CD4-positive, alpha-beta T cell treated with Interleukin-4 for 1 hour (primary cell): ENCODE measurements at regions not wholly inside any gene's neighbourhood (a gene's known extent, or its start where the extent isn't known, plus 50 kb on each side); places are given as distances from the start of the nearest gene placed in this dataset.
"Not testable (repeated sequence)": the region's sequence is repeated elsewhere in the genome, so short reads cannot be mapped to it uniquely, and the experiment has no call there.

Experiments used
- DNase-seq, 2 donors: peaks; one replicate each; pipeline ENCODE4 v3.0.0-alpha.2; 2020 to 2022

- DNase-seq: no peak
Measured at GRCh38 chr1:87972811-87973210, 644.1 kb downstream of the LMO4 start.

GRCh38 chr1:87973896-87974295 lies 645.2 kb downstream of the LMO4 start:
- DNase-seq: no peak

- DNase-seq: no peak
Measured at GRCh38 chr1:87976316-87976715, 647.6 kb downstream of the LMO4 start.

GRCh38 chr1:87977145-87977544 lies 648.5 kb downstream of the LMO4 start:
- DNase-seq: no peak

- no peak for DNase-seq
Measured at GRCh38 chr1:87979079-87979478, 650.4 kb downstream of the LMO4 start.

- DNase-seq: no peak
Measured at GRCh38 chr1:87980494-87980893, 651.8 kb downstream of the LMO4 start.

- no peak for DNase-seq
Measured at GRCh38 chr1:87981386-87981785, 652.7 kb downstream of the LMO4 start.

GRCh38 chr1:87981810-87982209 lies 653.1 kb downstream of the LMO4 start:
- DNase-seq: no peak

GRCh38 chr1:87983841-87984240 lies 655.2 kb downstream of the LMO4 start:
- no peak for DNase-seq

GRCh38 chr1:87985071-87985470 lies 656.4 kb downstream of the LMO4 start:
- DNase-seq: no peak

- DNase-seq: no peak
Measured at GRCh38 chr1:87986130-87986866, 657.6 kb downstream of the LMO4 start.

- DNase-seq: no peak
Measured at GRCh38 chr1:87989346-87989745, 660.7 kb downstream of the LMO4 start.

GRCh38 chr1:87992536-87992935 lies 663.9 kb downstream of the LMO4 start:
- not testable (repeated sequence) for DNase-seq

- no peak for DNase-seq
Measured at GRCh38 chr1:87993051-87993450, 664.4 kb downstream of the LMO4 start.

- no peak for DNase-seq
Measured at GRCh38 chr1:87999852-88000251, 671.2 kb downstream of the LMO4 start.

- no peak for DNase-seq
Measured at GRCh38 chr1:88001460-88001859, 672.8 kb downstream of the LMO4 start.

GRCh38 chr1:88003255-88003654 lies 674.6 kb downstream of the LMO4 start:
- DNase-seq: no peak

GRCh38 chr1:88009916-88010315 lies 674.2 kb upstream of the PKN2 start:
- DNase-seq: no peak

- DNase-seq: no peak
Measured at GRCh38 chr1:88013485-88013884, 670.6 kb upstream of the PKN2 start.

- no peak for DNase-seq
Measured at GRCh38 chr1:88014131-88014530, 669.9 kb upstream of the PKN2 start.

GRCh38 chr1:88016947-88017346 lies 667.1 kb upstream of the PKN2 start:
- no peak for DNase-seq

GRCh38 chr1:88021529-88021928 lies 662.5 kb upstream of the PKN2 start:
- DNase-seq: no peak

GRCh38 chr1:88022516-88022915 lies 661.6 kb upstream of the PKN2 start:
- DNase-seq: no peak

GRCh38 chr1:88029142-88029541 lies 654.9 kb upstream of the PKN2 start:
- DNase-seq: no peak

- no peak for DNase-seq
Measured at GRCh38 chr1:88029899-88030298, 654.2 kb upstream of the PKN2 start.
